ENCODE measurements at regions not wholly inside any gene's neighbourhood (a gene's known extent, or its start where the extent isn't known, plus 50 kb on each side); places are given as distances from the start of the nearest gene placed in this dataset.

- no peak overlapping the region for H3K4me3 ChIP-seq (ENCODE audit: low read length)
- TF ChIP-seq CTCF (conservative IDR thresholded peaks at IDR 0.05; ENCODE audit: low read depth, low read length), result no peak
- no peak for DNase-seq (ENCODE audit: low read depth)
Observed at GRCh38 chrX:17913801-17914200, 52.7 kb upstream of the RAI2 start.
